IMR-90 (cell line): ENCODE measurements at regions not wholly inside any gene's neighbourhood (a gene's known extent, or its start where the extent isn't known, plus 50 kb on each side); places are given as distances from the start of the nearest gene placed in this dataset.

Experiments
- ATAC-seq: fragments of 200-7000 bp; cut with Tn5 transposase; 2 replicates; pipeline ENCODE4 v1.9.1; 2020; ENCODE audit warnings: low read depth, mild to moderate bottlenecking, moderate library complexity
- BruUV-seq: library from RNA; stranded (reverse); fragments of 400-500 nt; replicated peaks from 2 replicates; lab custom pipeline; 2021; lab: Mats Ljungman, UMichigan
- CTCF ChIA-PET: fragments of 300-600 bp; formaldehyde crosslinking; extraction: SDS; loops from one replicate; lab custom pipeline; 2021; ENCODE audit warnings: antibody characterized with exemption; lab: Yijun Ruan, JAX
- POLR2A ChIA-PET: fragments of 300-600 bp; sonication (Branson Sonifier 250); formaldehyde crosslinking; loops from one replicate; lab custom pipeline; 2022; ENCODE audit warnings: antibody characterized with exemption; ENCODE audit not compliant: unreplicated experiment; lab: Charles Lee
- DNase-seq: peaks from one replicate; pipeline ENCODE4 v3.0.0; 2013
- H2AFZ ChIP-seq: replicated peaks from 2 replicates; pipeline ENCODE3; 2013; ENCODE audit warnings: low read length, mild to moderate bottlenecking; ENCODE audit not compliant: poor library complexity
- H2AK5ac ChIP-seq: 2 replicates; pipeline ENCODE4 v1.6.1; 2013; ENCODE audit warnings: low read depth, low read length, inconsistent platforms
- H2AK9ac ChIP-seq: replicated peaks from 2 replicates; pipeline ENCODE3; 2013; ENCODE audit warnings: mild to moderate bottlenecking, low read depth, low read length, moderate library complexity; ENCODE audit not compliant: poor library complexity
- H2BK120ac ChIP-seq: 2 replicates; pipeline ENCODE4 v1.6.1; 2013; ENCODE audit warnings: low read depth, low read length, inconsistent platforms
- H2BK15ac ChIP-seq: 3 replicates; pipeline ENCODE4 v1.6.1; 2013; ENCODE audit warnings: low read depth, low read length, inconsistent platforms
- H2BK20ac ChIP-seq: 2 replicates; pipeline ENCODE4 v1.6.1; 2013; ENCODE audit warnings: low read depth, mild to moderate bottlenecking, inconsistent platforms, low read length, moderate library complexity
- H2BK5ac ChIP-seq: 2 replicates; pipeline ENCODE4 v1.6.1; 2013; ENCODE audit warnings: mild to moderate bottlenecking, low read depth, low read length, inconsistent platforms; ENCODE audit not compliant: poor library complexity, severe bottlenecking
- H3K14ac ChIP-seq: replicated peaks from 2 replicates; pipeline ENCODE4 v1.6.1; 2013; ENCODE audit warnings: low read depth, low read length, inconsistent platforms
- H3K18ac ChIP-seq: 2 replicates; pipeline ENCODE4 v1.6.1; 2013; ENCODE audit warnings: low read depth, low read length, control low read depth
- H3K23ac ChIP-seq: 2 replicates; pipeline ENCODE4 v1.6.1; 2013; ENCODE audit warnings: low read depth, low read length, inconsistent platforms
- H3K27ac ChIP-seq: 2 replicates; pipeline ENCODE4 v1.5.1; 2013; ENCODE audit warnings: mild to moderate bottlenecking, control low read depth, low read length; ENCODE audit not compliant: insufficient read depth
- H3K27me3 ChIP-seq: 2 replicates; pipeline ENCODE4 v1.6.1; 2013; ENCODE audit warnings: low read length; ENCODE audit not compliant: control insufficient read depth, insufficient read depth
- H3K36me3 ChIP-seq: 2 replicates; pipeline ENCODE4 v1.6.1; 2013; ENCODE audit warnings: low read length, mixed read lengths; ENCODE audit not compliant: control insufficient read depth, insufficient read depth
- H3K4ac ChIP-seq: 2 replicates; pipeline ENCODE4 v1.6.1; 2013; ENCODE audit warnings: low read depth, low read length, inconsistent platforms
- H3K4me1 ChIP-seq: 2 replicates; pipeline ENCODE4 v1.6.1; 2013; ENCODE audit warnings: low read length, mixed read lengths; ENCODE audit not compliant: control insufficient read depth, insufficient read depth
- H3K4me2 ChIP-seq: 2 replicates; pipeline ENCODE4 v1.6.1; 2013; ENCODE audit warnings: low read depth, mild to moderate bottlenecking, control low read depth, low read length, moderate library complexity
- H3K4me3 ChIP-seq: 2 replicates; pipeline ENCODE4 v1.5.1; 2013; ENCODE audit warnings: low read depth, mild to moderate bottlenecking, control low read depth, low read length, moderate library complexity; ENCODE audit not compliant: insufficient read depth
- H3K56ac ChIP-seq: 2 replicates; pipeline ENCODE4 v1.6.1; 2013; ENCODE audit warnings: low read length, inconsistent platforms; ENCODE audit not compliant: insufficient read depth; ENCODE audit errors: extremely low read depth
- H3K79me1 ChIP-seq, 2 experiments: 2 replicates each; pipeline ENCODE4 v1.6.1; 2013; ENCODE audit warnings: low read length in 2 of 2, inconsistent platforms in 1 of 2, low read depth in 1 of 2
- H3K9ac ChIP-seq: 2 replicates; pipeline ENCODE4 v1.6.1; 2013; ENCODE audit warnings: low read depth, low read length, control low read depth
- H3K9me1 ChIP-seq: 2 replicates; pipeline ENCODE4 v1.6.1; 2013; ENCODE audit warnings: low read length, inconsistent platforms; ENCODE audit not compliant: insufficient read depth
- H3K9me3 ChIP-seq: 2 replicates; pipeline ENCODE4 v1.6.1; 2013; ENCODE audit warnings: low read length; ENCODE audit not compliant: control insufficient read depth, insufficient read depth
- H4K20me1 ChIP-seq: 2 replicates; pipeline ENCODE4 v1.6.1; 2013; ENCODE audit warnings: low read length, inconsistent platforms; ENCODE audit not compliant: insufficient read depth
- H4K5ac ChIP-seq: 2 replicates; pipeline ENCODE4 v1.6.1; 2013; ENCODE audit warnings: mild to moderate bottlenecking, low read depth, low read length, control low read depth
- H4K8ac ChIP-seq, 2 experiments: 2 replicates each; pipeline ENCODE4 v1.6.1; 2013; ENCODE audit warnings: low read depth in 2 of 2, low read length in 2 of 2, control low read depth in 1 of 2, inconsistent platforms in 1 of 2
- H4K91ac ChIP-seq: 2 replicates; pipeline ENCODE4 v1.6.1; 2013; ENCODE audit warnings: low read depth, low read length, inconsistent platforms; ENCODE audit not compliant: insufficient read depth
- CEBPB ChIP-seq: IDR thresholded peaks from 2 replicates; pipeline ENCODE4 v1.6.1; 2012; ENCODE audit warnings: low read depth, low read length, improper control_type of control experiment
- CHD1 ChIP-seq: IDR thresholded peaks from 2 replicates; pipeline ENCODE4 v1.6.1; 2012; ENCODE audit warnings: low read depth, low read length, improper control_type of control experiment
- MAFK ChIP-seq: IDR thresholded peaks from 2 replicates; pipeline ENCODE4 v1.6.1; 2012; ENCODE audit warnings: low read depth, low read length, improper control_type of control experiment
- MAZ ChIP-seq: IDR thresholded peaks from 2 replicates; pipeline ENCODE4 v1.6.1; 2012; ENCODE audit warnings: low read depth, mild to moderate bottlenecking, low read length, improper control_type of control experiment, moderate library complexity, borderline replicate concordance
- POLR2A ChIP-seq: IDR thresholded peaks from 2 replicates; pipeline ENCODE4 v1.6.1; 2012; ENCODE audit warnings: mild to moderate bottlenecking, low read depth, low read length
- RAD21 ChIP-seq: IDR thresholded peaks from 2 replicates; pipeline ENCODE4 v1.6.1; 2012; ENCODE audit warnings: low read length, improper control_type of control experiment
- RCOR1 ChIP-seq: IDR thresholded peaks from 2 replicates; pipeline ENCODE4 v1.6.1; 2012; ENCODE audit warnings: mild to moderate bottlenecking, low read length, improper control_type of control experiment; ENCODE audit not compliant: insufficient replicate concordance
- RFX5 ChIP-seq: IDR thresholded peaks from 2 replicates; pipeline ENCODE4 v1.8.0; 2012; ENCODE audit warnings: low read depth, mild to moderate bottlenecking, low read length, moderate library complexity
- WGBS, 2 experiments: methylation state at CpG; one replicate each; pipeline versions ENCODE4 v1.1.5 to v1.1.7; 2013; ENCODE audit warnings: missing lambda C conversion rate in 2 of 2; ENCODE audit not compliant: insufficient read length in 1 of 2; ENCODE audit errors: extremely low coverage in 2 of 2; 5-methylcytosine and 5-hydroxymethylcytosine counted together
- dilution Hi-C: fragments of 300-500 bp; cut with HindIII; formaldehyde crosslinking; loops from one replicate; pipeline ENCODE4 v1.14.3; 2018; ENCODE audit warnings: low sequenced_read_pairs; ENCODE audit not compliant: unreplicated experiment
- in situ Hi-C: fragments of 300-500 bp; cut with MboI; formaldehyde crosslinking; loops from 3 replicates; pipeline ENCODE4 v1.14.3; 2019; ENCODE audit warnings: low sequenced_read_pairs, inconsistent platforms, mixed read lengths
- intact Hi-C: fragments of 100-400 bp; cut with micrococcal nuclease; formaldehyde crosslinking; loops from 2 replicates; pipeline ENCODE4 v1.10.0; 2022
- TF ChIP-seq, protein P1 (sequence below): conservative IDR thresholded peaks from 2 replicates; pipeline ENCODE4 v1.5.1; 2012; ENCODE audit warnings: mild to moderate bottlenecking, low read depth, low read length, improper control_type of control experiment
- TF ChIP-seq, protein P2 (sequence below): fragments of 150-350 bp; IDR thresholded peaks from 2 replicates; pipeline ENCODE4 v1.6.1; 2016; ENCODE audit warnings: low read depth, mild to moderate bottlenecking, low read length, moderate library complexity, borderline replicate concordance

- H4K8ac ChIP-seq, result no peak overlapping the region
- no peak overlapping the region for H3K56ac ChIP-seq
- no peak overlapping the region for H2BK120ac ChIP-seq
- H3K36me3 ChIP-seq, result no peaks in the 10 kb centered on the region
- no peak overlapping the region for H2BK15ac ChIP-seq
- H2AFZ ChIP-seq, result no peak overlapping the region
- H4K20me1 ChIP-seq, result no peaks in the 10 kb centered on the region
- in situ Hi-C loops, result no loop called here
- no peak overlapping the region for H3K4me3 ChIP-seq
- intact Hi-C loops, result no loop called here
- H3K9ac ChIP-seq, result no peak overlapping the region
- H4K91ac ChIP-seq, result no peak overlapping the region
- ATAC-seq (no peak), DNase-seq (no peak)
- H2BK5ac ChIP-seq, result no peak overlapping the region
- no peak overlapping the region for H3K4me2 ChIP-seq
- H4K5ac ChIP-seq, result no peak overlapping the region
- CTCF ChIA-PET, result interaction anchor here (1.4 kb wide), 1 partner anchor 11 kb away, joined by 5 read pairs; no protein-coding TSS in a partner anchor
- H3K4me1 ChIP-seq, result no peaks in the 10 kb centered on the region
- no peak overlapping the region for H2AK5ac ChIP-seq
- H3K4ac ChIP-seq, result no peak overlapping the region
- no CpG with 5 or more reads among the region's 1 CpG for WGBS, 2 experiments
- no peaks in the 10 kb centered on the region for H3K9me3 ChIP-seq
- H2AK9ac ChIP-seq, result no peak overlapping the region
- H3K14ac ChIP-seq, result no peak overlapping the region
- no peak overlapping the region for H2BK20ac ChIP-seq
- H3K79me1 ChIP-seq, result no peaks in the 10 kb centered on the region
- no peak overlapping the region for H3K18ac ChIP-seq
- BruUV-seq, result no TSS peak
- H3K27ac ChIP-seq, result no peak overlapping the region
- no peaks in the 10 kb centered on the region for H3K27me3 ChIP-seq
- POLR2A ChIA-PET, result no interaction called here
- H3K9me1 ChIP-seq, result no peaks in the 10 kb centered on the region
- no peak overlapping the region for H3K23ac ChIP-seq
- dilution Hi-C loops, result no loop called here
- TF ChIP-seq MAZ (no peak), RAD21 (no peak), CHD1 (no peak), RFX5 (no peak), MAFK (no peak), RCOR1 (no peak), CEBPB (no peak), POLR2A (no peak)
- TF ChIP-seq, protein P1, sequence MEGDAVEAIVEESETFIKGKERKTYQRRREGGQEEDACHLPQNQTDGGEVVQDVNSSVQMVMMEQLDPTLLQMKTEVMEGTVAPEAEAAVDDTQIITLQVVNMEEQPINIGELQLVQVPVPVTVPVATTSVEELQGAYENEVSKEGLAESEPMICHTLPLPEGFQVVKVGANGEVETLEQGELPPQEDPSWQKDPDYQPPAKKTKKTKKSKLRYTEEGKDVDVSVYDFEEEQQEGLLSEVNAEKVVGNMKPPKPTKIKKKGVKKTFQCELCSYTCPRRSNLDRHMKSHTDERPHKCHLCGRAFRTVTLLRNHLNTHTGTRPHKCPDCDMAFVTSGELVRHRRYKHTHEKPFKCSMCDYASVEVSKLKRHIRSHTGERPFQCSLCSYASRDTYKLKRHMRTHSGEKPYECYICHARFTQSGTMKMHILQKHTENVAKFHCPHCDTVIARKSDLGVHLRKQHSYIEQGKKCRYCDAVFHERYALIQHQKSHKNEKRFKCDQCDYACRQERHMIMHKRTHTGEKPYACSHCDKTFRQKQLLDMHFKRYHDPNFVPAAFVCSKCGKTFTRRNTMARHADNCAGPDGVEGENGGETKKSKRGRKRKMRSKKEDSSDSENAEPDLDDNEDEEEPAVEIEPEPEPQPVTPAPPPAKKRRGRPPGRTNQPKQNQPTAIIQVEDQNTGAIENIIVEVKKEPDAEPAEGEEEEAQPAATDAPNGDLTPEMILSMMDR, result no peak
- TF ChIP-seq, protein P2, sequence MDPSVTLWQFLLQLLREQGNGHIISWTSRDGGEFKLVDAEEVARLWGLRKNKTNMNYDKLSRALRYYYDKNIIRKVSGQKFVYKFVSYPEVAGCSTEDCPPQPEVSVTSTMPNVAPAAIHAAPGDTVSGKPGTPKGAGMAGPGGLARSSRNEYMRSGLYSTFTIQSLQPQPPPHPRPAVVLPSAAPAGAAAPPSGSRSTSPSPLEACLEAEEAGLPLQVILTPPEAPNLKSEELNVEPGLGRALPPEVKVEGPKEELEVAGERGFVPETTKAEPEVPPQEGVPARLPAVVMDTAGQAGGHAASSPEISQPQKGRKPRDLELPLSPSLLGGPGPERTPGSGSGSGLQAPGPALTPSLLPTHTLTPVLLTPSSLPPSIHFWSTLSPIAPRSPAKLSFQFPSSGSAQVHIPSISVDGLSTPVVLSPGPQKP, result no peak
These were observed 362.0 kb downstream of the GPR37 start for GRCh38 chr7:124403587-124403986.
